ENCODE measurements at regions not wholly inside any gene's neighbourhood (a gene's known extent, or its start where the extent isn't known, plus 50 kb on each side); places are given as distances from the start of the nearest gene placed in this dataset.

DNA sequence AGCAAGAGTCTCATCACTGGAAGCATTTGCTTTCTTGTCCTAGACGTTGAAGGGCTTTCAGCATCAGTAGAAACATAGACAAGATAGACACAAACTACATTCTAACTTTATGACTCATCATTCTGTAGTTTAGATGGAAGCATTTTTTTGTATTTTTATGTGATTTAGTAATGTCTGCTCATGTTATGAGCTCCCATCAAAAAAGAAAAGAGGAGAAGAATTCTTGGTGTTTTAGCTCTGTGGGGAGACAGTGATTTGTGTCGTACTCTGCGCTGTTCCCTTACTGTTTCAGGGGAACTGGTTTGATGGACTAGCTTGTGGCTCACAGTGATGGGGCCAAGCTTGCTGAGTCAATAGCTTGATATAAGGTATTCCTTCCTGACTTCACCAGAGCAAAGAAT lies 159.2 kb upstream of the WWC1 start:
- Histone ChIP-seq H3K9me2 (replicated peaks; ENCODE audit: insufficient read depth) (no peaks in the 10 kb centered on the region), H3K27me3 (no peaks in the 10 kb centered on the region), H3K27ac (no peak overlapping the region), H3K4me2 (no peak overlapping the region), H3K4me1 (ENCODE audit: insufficient read depth) (peaks cover 13% of the 10 kb centered on the region), H3K79me2 (no peaks in the 10 kb centered on the region), H2AFZ (no peak overlapping the region), H4K20me1 (ENCODE audit: insufficient read depth, poor library complexity, severe bottlenecking) (no peaks in the 10 kb centered on the region), H3K4me3 (no peak overlapping the region), H3K36me3 (replicated peaks; ENCODE audit: insufficient read depth, low read depth) (no peaks in the 10 kb centered on the region), H3K9me3 (ENCODE audit: low read depth) (no peaks in the 10 kb centered on the region)
- DNase-seq (ENCODE audit: low spot score) = no peak
- 67% methylated on average over 3 of the region's 3 CpGs for WGBS (ENCODE audit: low lambda C conversion rate, missing lambda C conversion rate)
- TF ChIP-seq EZH2phosphoT487 (IDR thresholded peaks at IDR 0.05; ENCODE audit: low read depth, severe bottlenecking, unreplicated experiment) = no peak
- TF ChIP-seq EZH2 (IDR thresholded peaks at IDR 0.05; ENCODE audit: borderline replicate concordance) = no peak
- TF ChIP-seq, protein P1, sequence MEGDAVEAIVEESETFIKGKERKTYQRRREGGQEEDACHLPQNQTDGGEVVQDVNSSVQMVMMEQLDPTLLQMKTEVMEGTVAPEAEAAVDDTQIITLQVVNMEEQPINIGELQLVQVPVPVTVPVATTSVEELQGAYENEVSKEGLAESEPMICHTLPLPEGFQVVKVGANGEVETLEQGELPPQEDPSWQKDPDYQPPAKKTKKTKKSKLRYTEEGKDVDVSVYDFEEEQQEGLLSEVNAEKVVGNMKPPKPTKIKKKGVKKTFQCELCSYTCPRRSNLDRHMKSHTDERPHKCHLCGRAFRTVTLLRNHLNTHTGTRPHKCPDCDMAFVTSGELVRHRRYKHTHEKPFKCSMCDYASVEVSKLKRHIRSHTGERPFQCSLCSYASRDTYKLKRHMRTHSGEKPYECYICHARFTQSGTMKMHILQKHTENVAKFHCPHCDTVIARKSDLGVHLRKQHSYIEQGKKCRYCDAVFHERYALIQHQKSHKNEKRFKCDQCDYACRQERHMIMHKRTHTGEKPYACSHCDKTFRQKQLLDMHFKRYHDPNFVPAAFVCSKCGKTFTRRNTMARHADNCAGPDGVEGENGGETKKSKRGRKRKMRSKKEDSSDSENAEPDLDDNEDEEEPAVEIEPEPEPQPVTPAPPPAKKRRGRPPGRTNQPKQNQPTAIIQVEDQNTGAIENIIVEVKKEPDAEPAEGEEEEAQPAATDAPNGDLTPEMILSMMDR (IDR thresholded peaks at IDR 0.05; ENCODE audit: poor library complexity) = no peak

DNA sequence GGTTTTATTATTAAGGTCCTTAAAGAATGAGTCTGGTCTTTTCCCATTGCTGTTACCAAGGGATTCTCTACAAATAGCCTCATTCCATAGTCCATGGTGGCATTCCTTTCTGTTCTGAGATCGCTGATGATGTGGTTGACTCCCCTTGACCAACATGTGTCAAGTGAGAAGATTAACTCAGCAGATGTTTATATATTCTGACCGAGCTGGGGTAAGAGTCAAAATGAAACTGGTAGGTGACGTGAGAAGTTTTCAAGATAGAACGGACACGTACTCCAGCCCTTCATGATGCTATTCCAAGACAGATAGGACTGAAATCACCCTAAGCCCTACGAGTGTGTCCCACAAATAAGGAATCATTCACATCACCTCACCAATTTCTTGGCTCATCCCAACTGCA lies 155.5 kb upstream of the WWC1 start:
- H3K4me3 ChIP-seq = no peak overlapping the region
- H3K27me3 ChIP-seq = no peaks in the 10 kb centered on the region
- TF ChIP-seq, protein P1 (IDR thresholded peaks at IDR 0.05; ENCODE audit: poor library complexity) = no peak
- no peak for TF ChIP-seq EZH2 (IDR thresholded peaks at IDR 0.05; ENCODE audit: borderline replicate concordance)
- TF ChIP-seq EZH2phosphoT487 (IDR thresholded peaks at IDR 0.05; ENCODE audit: low read depth, severe bottlenecking, unreplicated experiment) = no peak
- no peak overlapping the region for H3K4me2 ChIP-seq
- H3K79me2 ChIP-seq = no peaks in the 10 kb centered on the region
- 88% methylated on average over 6 of the region's 6 CpGs for WGBS (ENCODE audit: low lambda C conversion rate, missing lambda C conversion rate)
- no peaks in the 10 kb centered on the region for H3K9me3 ChIP-seq (ENCODE audit: low read depth)
- H3K36me3 ChIP-seq (replicated peaks; ENCODE audit: insufficient read depth, low read depth) = no peaks in the 10 kb centered on the region
- H3K27ac ChIP-seq = peak overlapping the region; percentile 2
- H3K9me2 ChIP-seq (replicated peaks; ENCODE audit: insufficient read depth) = no peaks in the 10 kb centered on the region
- no peak for DNase-seq (ENCODE audit: low spot score)
- peaks cover 16% of the 10 kb centered on the region for H3K4me1 ChIP-seq (ENCODE audit: insufficient read depth)
- no peaks in the 10 kb centered on the region for H4K20me1 ChIP-seq (ENCODE audit: insufficient read depth, poor library complexity, severe bottlenecking)
- no peak overlapping the region for H2AFZ ChIP-seq

DNA sequence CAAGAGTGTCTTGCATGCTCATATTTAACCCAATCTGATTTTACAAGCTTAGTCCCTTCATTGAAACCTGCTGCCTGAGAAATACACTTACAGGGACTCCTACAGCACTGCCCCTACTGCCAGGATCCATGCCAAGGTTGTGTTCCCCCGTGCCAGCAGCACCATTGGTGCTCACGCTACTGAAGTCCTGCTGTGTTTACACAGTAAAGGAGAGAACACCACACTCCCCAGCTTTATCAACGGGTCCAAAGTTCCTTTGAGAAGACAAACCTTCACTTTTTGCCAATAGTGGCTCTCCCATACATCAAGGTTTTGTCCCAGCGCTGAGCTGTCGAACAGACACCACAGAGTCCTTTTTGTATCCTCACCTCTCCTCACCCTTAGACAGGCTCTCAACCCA lies 155.1 kb upstream of the WWC1 start:
- H3K4me1 ChIP-seq (ENCODE audit: insufficient read depth) = peaks cover 16% of the 10 kb centered on the region
- H3K79me2 ChIP-seq = no peaks in the 10 kb centered on the region
- H2AFZ ChIP-seq = no peak overlapping the region
- 55% methylated on average over 5 of the region's 5 CpGs for WGBS (ENCODE audit: low lambda C conversion rate, missing lambda C conversion rate)
- DNase-seq (ENCODE audit: low spot score) = peak; percentile 24
- H4K20me1 ChIP-seq (ENCODE audit: insufficient read depth, poor library complexity, severe bottlenecking) = no peaks in the 10 kb centered on the region
- TF ChIP-seq EZH2phosphoT487 (IDR thresholded peaks at IDR 0.05; ENCODE audit: low read depth, severe bottlenecking, unreplicated experiment) (no peak), EZH2 (IDR thresholded peaks at IDR 0.05; ENCODE audit: borderline replicate concordance) (no peak)
- TF ChIP-seq, protein P1 (IDR thresholded peaks at IDR 0.05; ENCODE audit: poor library complexity) = no peak
- H3K27ac ChIP-seq = no peak overlapping the region
- H3K27me3 ChIP-seq = no peaks in the 10 kb centered on the region
- no peaks in the 10 kb centered on the region for H3K9me2 ChIP-seq (replicated peaks; ENCODE audit: insufficient read depth)
- H3K4me2 ChIP-seq = no peak overlapping the region
- H3K4me3 ChIP-seq = no peak overlapping the region
- H3K36me3 ChIP-seq (replicated peaks; ENCODE audit: insufficient read depth, low read depth) = no peaks in the 10 kb centered on the region
- H3K9me3 ChIP-seq (ENCODE audit: low read depth) = no peaks in the 10 kb centered on the region

DNA sequence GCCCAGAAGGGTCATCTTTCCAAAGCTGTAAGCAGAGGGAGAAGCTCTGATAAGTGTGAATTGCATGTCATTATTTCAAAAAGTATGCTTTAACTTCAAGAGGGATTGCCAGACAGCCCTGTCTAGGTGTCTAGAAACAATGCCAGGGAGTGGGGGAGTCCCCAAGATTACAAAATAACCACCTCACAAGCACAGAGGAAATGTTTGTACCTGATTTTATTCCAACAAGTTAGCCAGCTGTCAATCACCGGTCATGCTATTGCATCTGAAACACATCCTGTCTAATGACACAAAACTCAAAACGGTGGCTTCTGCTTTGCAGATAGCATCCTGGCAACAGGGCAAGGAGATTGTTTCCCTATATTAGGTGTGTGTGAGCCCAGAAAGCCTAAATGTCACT lies 154.2 kb upstream of the WWC1 start:
- 72% methylated on average over 2 of the region's 2 CpGs for WGBS (ENCODE audit: low lambda C conversion rate, missing lambda C conversion rate)
- DNase-seq (ENCODE audit: low spot score) = no peak
- no peak overlapping the region for H3K4me2 ChIP-seq

More for the DNA sequence above, 154.2 kb upstream of the WWC1 start:
- Histone ChIP-seq H2AFZ (no peak overlapping the region), H3K9me2 (replicated peaks; ENCODE audit: insufficient read depth) (no peaks in the 10 kb centered on the region), H3K9me3 (ENCODE audit: low read depth) (no peaks in the 10 kb centered on the region), H3K27ac (no peak overlapping the region), H4K20me1 (ENCODE audit: insufficient read depth, poor library complexity, severe bottlenecking) (no peaks in the 10 kb centered on the region), H3K4me3 (no peak overlapping the region), H3K36me3 (replicated peaks; ENCODE audit: insufficient read depth, low read depth) (no peaks in the 10 kb centered on the region), H3K79me2 (no peaks in the 10 kb centered on the region), H3K27me3 (no peaks in the 10 kb centered on the region), H3K4me1 (ENCODE audit: insufficient read depth) (peaks cover 16% of the 10 kb centered on the region)
- TF ChIP-seq EZH2 (IDR thresholded peaks at IDR 0.05; ENCODE audit: borderline replicate concordance) = no peak
- TF ChIP-seq, protein P1 (IDR thresholded peaks at IDR 0.05; ENCODE audit: poor library complexity) = no peak

Data from hepatocyte (in vitro differentiated cells).